Stimulated activated CD4-positive, alpha-beta T cell treated with anti-CD3 and anti-CD28 coated beads, Interleukin-15, amount 100 ng/mL, for 48 hours (primary cell): ENCODE measurements at regions not wholly inside any gene's neighbourhood (a gene's known extent, or its start where the extent isn't known, plus 50 kb on each side); places are given as distances from the start of the nearest gene placed in this dataset.

ENCODE experiments used
- DNase-seq, 2 donors: peaks; one replicate each; pipeline ENCODE4 v3.0.0-alpha.2; 2020; ENCODE audit warnings: low read depth in 2 of 2

- DNase-seq = no peak
Measured at GRCh38 chrY:7211971-7212370, 300.4 kb upstream of the AMELY start.

- DNase-seq = no peak
Measured at GRCh38 chrY:7204456-7204855, 292.9 kb upstream of the AMELY start.

GRCh38 chrY:7182591-7182990, 271.0 kb upstream of the AMELY start:
- no peak for DNase-seq

- DNase-seq = no peak
Measured at GRCh38 chrY:7177631-7178030, 266.1 kb upstream of the AMELY start.

GRCh38 chrY:7169475-7169874, 257.9 kb upstream of the AMELY start:
- DNase-seq = no peak

GRCh38 chrY:7141477-7141876, 229.9 kb upstream of the AMELY start:
- DNase-seq = no peak
